ENCODE measurements at regions not wholly inside any gene's neighbourhood (a gene's known extent, or its start where the extent isn't known, plus 50 kb on each side); places are given as distances from the start of the nearest gene placed in this dataset.

- peak overlapping the region; percentile 84 for H3K4me3 Mint-ChIP-seq (ENCODE audit: unreplicated experiment)
- peaks cover 16% of the 10 kb centered on the region for H3K4me1 Mint-ChIP-seq (ENCODE audit: unreplicated experiment)
- H3K9me3 Mint-ChIP-seq (ENCODE audit: unreplicated experiment), result peaks cover 2% of the 10 kb centered on the region
- H3K27ac Mint-ChIP-seq (ENCODE audit: unreplicated experiment), result no peak overlapping the region
- H3K36me3 Mint-ChIP-seq (ENCODE audit: unreplicated experiment), result peaks cover 4% of the 10 kb centered on the region
- H3K27me3 Mint-ChIP-seq (ENCODE audit: unreplicated experiment), result no peaks in the 10 kb centered on the region
- DNase-seq (ENCODE audit: extremely low spot score, unreplicated experiment), result no peak
- no peak for TF ChIP-seq CTCF (IDR thresholded peaks at IDR 0.05)
These were observed 63.4 kb upstream of the ANKRD28 start for GRCh38 chr3:15861163-15861562.

- Mint-ChIP-seq H3K27me3 (ENCODE audit: unreplicated experiment) (peaks cover 2% of the 10 kb centered on the region), H3K27ac (ENCODE audit: unreplicated experiment) (no peak overlapping the region), H3K36me3 (ENCODE audit: unreplicated experiment) (no peaks in the 10 kb centered on the region), H3K9me3 (ENCODE audit: unreplicated experiment) (peaks cover 5% of the 10 kb centered on the region), H3K4me1 (ENCODE audit: unreplicated experiment) (no peaks in the 10 kb centered on the region), H3K4me3 (ENCODE audit: unreplicated experiment) (no peak overlapping the region)
- no peak for DNase-seq (ENCODE audit: extremely low spot score, unreplicated experiment)
- no peak for TF ChIP-seq CTCF (IDR thresholded peaks at IDR 0.05)
These were observed 75.0 kb upstream of the ANKRD28 start for GRCh38 chr3:15872807-15873206.

GRCh38 chr3:15873415-15873814, 75.6 kb upstream of the ANKRD28 start:
- no peak overlapping the region for H3K27ac Mint-ChIP-seq (ENCODE audit: unreplicated experiment)
- no peak for DNase-seq (ENCODE audit: extremely low spot score, unreplicated experiment)
- peaks cover 2% of the 10 kb centered on the region for H3K27me3 Mint-ChIP-seq (ENCODE audit: unreplicated experiment)
- no peaks in the 10 kb centered on the region for H3K36me3 Mint-ChIP-seq (ENCODE audit: unreplicated experiment)
- H3K9me3 Mint-ChIP-seq (ENCODE audit: unreplicated experiment), result peaks cover 5% of the 10 kb centered on the region
- H3K4me1 Mint-ChIP-seq (ENCODE audit: unreplicated experiment), result no peaks in the 10 kb centered on the region
- no peak for TF ChIP-seq CTCF (IDR thresholded peaks at IDR 0.05)
- H3K4me3 Mint-ChIP-seq (ENCODE audit: unreplicated experiment), result no peak overlapping the region

GRCh38 chr3:15875016-15875689, 77.4 kb upstream of the ANKRD28 start:
- H3K4me1 Mint-ChIP-seq (ENCODE audit: unreplicated experiment), result no peaks in the 10 kb centered on the region
- H3K4me3 Mint-ChIP-seq (ENCODE audit: unreplicated experiment), result no peak overlapping the region
- TF ChIP-seq CTCF (IDR thresholded peaks at IDR 0.05), result no peak
- H3K36me3 Mint-ChIP-seq (ENCODE audit: unreplicated experiment), result no peaks in the 10 kb centered on the region
- no peaks in the 10 kb centered on the region for H3K27me3 Mint-ChIP-seq (ENCODE audit: unreplicated experiment)
- peaks cover 5% of the 10 kb centered on the region for H3K9me3 Mint-ChIP-seq (ENCODE audit: unreplicated experiment)
- no peak for DNase-seq (ENCODE audit: extremely low spot score, unreplicated experiment)
- H3K27ac Mint-ChIP-seq (ENCODE audit: unreplicated experiment), result no peak overlapping the region

GRCh38 chr3:15876669-15877068, 78.9 kb upstream of the ANKRD28 start:
- no peaks in the 10 kb centered on the region for H3K4me1 Mint-ChIP-seq (ENCODE audit: unreplicated experiment)
- no peaks in the 10 kb centered on the region for H3K27me3 Mint-ChIP-seq (ENCODE audit: unreplicated experiment)
- TF ChIP-seq CTCF (IDR thresholded peaks at IDR 0.05), result no peak
- DNase-seq (ENCODE audit: extremely low spot score, unreplicated experiment), result no peak
- no peaks in the 10 kb centered on the region for H3K9me3 Mint-ChIP-seq (ENCODE audit: unreplicated experiment)
- H3K36me3 Mint-ChIP-seq (ENCODE audit: unreplicated experiment), result no peaks in the 10 kb centered on the region
- no peak overlapping the region for H3K4me3 Mint-ChIP-seq (ENCODE audit: unreplicated experiment)
- H3K27ac Mint-ChIP-seq (ENCODE audit: unreplicated experiment), result no peak overlapping the region
